ENCODE measurements at regions not wholly inside any gene's neighbourhood (a gene's known extent, or its start where the extent isn't known, plus 50 kb on each side); places are given as distances from the start of the nearest gene placed in this dataset.

DNA sequence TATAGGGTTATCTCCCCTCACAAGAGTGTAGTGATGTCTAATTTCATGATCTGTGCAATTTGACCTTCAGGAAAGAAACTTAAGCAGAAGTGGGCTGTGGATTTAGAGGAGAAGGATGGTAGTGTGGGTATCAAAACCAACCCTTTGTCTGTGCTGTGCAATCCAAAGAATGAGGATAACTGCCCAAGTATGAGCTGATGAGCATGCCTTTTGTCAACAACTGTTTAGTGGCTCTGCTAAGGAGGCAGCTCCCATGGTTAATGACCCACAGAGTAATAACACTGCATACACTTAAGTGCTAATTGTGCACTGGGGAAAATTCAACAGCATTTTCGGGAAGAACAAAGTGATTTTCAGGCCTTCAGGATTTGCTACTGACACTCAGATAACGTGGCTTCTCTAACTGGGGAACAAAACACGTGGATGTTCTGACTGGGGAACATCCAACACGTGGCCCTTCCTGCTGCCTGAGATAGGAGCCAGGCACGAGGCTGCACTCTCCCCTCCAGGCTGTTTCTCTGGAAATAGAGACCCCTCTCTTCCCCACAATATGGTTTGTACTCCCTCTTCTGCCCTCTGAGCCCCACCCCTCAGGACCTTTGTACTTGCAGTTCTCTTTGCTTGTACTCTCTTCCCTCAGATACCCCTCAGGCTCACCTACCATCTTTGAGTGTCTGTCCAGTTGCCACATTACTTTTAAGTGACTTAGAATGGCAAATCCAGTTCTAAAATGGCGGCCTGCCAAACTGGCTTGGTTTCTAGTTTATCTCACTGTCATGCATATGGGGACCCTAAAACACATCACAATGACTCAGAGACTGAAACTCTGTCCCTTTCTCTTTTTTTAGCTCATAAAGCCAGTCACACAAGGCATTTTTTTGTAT is 234.9 kb upstream of the POU2AF2 start:
- no peaks in the 10 kb centered on the region for H3K9me3 Mint-ChIP-seq (ENCODE audit: low read depth, unreplicated experiment)
- intact Hi-C loops (cut with micrococcal nuclease; ENCODE audit: unreplicated experiment) = no loop called here
- H3K4me3 Mint-ChIP-seq (ENCODE audit: low read depth, unreplicated experiment) = no peak overlapping the region
- CTCF ChIA-PET = no interaction called here
- no peaks in the 10 kb centered on the region for H3K4me1 Mint-ChIP-seq (ENCODE audit: low read depth, unreplicated experiment)
- no peak for DNase-seq
- no TSS peak for BruUV-seq (replicated peaks)
- TF ChIP-seq, protein P1, sequence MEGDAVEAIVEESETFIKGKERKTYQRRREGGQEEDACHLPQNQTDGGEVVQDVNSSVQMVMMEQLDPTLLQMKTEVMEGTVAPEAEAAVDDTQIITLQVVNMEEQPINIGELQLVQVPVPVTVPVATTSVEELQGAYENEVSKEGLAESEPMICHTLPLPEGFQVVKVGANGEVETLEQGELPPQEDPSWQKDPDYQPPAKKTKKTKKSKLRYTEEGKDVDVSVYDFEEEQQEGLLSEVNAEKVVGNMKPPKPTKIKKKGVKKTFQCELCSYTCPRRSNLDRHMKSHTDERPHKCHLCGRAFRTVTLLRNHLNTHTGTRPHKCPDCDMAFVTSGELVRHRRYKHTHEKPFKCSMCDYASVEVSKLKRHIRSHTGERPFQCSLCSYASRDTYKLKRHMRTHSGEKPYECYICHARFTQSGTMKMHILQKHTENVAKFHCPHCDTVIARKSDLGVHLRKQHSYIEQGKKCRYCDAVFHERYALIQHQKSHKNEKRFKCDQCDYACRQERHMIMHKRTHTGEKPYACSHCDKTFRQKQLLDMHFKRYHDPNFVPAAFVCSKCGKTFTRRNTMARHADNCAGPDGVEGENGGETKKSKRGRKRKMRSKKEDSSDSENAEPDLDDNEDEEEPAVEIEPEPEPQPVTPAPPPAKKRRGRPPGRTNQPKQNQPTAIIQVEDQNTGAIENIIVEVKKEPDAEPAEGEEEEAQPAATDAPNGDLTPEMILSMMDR (IDR thresholded peaks at IDR 0.05; ENCODE audit: unreplicated experiment) = no peak
- H3K27me3 Mint-ChIP-seq (ENCODE audit: unreplicated experiment) = peaks cover 18% of the 10 kb centered on the region
- no peaks in the 10 kb centered on the region for H3K36me3 Mint-ChIP-seq (ENCODE audit: insufficient read depth, unreplicated experiment)
- no peak overlapping the region for H3K27ac Mint-ChIP-seq (ENCODE audit: unreplicated experiment)

DNA sequence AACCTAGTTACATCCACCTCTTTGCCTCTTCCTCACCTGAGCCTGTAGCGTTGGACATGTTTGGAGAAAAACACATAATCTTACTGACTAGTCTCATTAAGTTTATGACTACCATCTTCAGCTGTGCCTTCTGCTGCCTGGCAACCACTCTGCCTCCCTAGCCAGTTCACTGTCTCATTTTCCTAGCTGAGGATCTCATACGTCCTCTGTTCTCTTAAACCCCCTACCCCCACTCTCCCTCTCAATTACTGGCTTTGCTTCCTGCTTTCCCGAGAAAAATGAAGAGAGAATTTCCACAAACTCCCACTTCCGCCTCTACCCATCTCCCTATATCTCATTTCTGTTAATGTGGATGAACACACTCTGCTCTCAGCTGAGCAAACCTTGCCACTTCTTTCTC is 239.3 kb upstream of the POU2AF2 start:
- TF ChIP-seq, protein P1 (IDR thresholded peaks at IDR 0.05; ENCODE audit: unreplicated experiment) = no peak
- intact Hi-C loops (cut with micrococcal nuclease; ENCODE audit: unreplicated experiment) = no loop called here
- no TSS peak for BruUV-seq (replicated peaks)
- Mint-ChIP-seq H3K27me3 (ENCODE audit: unreplicated experiment) (peaks cover 18% of the 10 kb centered on the region), H3K27ac (ENCODE audit: unreplicated experiment) (no peak overlapping the region), H3K4me1 (ENCODE audit: low read depth, unreplicated experiment) (no peaks in the 10 kb centered on the region), H3K4me3 (ENCODE audit: low read depth, unreplicated experiment) (no peak overlapping the region), H3K36me3 (ENCODE audit: insufficient read depth, unreplicated experiment) (no peaks in the 10 kb centered on the region), H3K9me3 (ENCODE audit: low read depth, unreplicated experiment) (no peaks in the 10 kb centered on the region)
- CTCF ChIA-PET = no interaction called here
- no peak for DNase-seq

DNA sequence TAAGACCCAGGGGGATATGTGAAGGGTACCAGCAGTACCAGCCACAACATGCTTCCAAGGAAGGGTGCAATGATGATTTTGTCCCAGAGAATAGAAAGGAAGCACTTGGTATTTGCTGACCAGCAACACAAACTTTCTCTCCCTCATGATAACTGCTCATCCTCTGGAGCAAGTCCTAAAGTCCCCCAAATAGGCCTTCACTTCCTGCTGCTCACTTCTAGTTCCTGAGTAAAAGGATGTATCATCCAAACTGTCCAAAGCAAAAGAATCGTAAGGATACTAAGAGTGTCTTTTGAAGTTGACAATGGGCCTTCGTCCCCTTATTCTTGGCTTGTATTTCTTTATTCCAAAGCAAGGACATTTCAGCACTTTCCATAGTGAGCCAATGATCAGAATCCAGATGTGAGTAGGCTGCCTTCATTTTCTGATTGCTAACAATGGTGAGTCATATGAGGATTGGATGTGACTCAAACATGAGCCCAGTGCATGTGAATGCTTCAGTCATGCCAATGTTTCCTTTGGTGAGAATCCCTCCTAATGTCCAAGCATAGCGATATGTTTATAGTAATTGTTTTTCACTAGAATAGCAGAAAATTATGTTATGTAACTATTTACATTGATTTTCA is 243.4 kb upstream of the POU2AF2 start:
- TF ChIP-seq, protein P1 (IDR thresholded peaks at IDR 0.05; ENCODE audit: unreplicated experiment) = no peak
- intact Hi-C loops (cut with micrococcal nuclease; ENCODE audit: unreplicated experiment) = no loop called here
- CTCF ChIA-PET = no interaction called here
- Mint-ChIP-seq H3K27ac (ENCODE audit: unreplicated experiment) (no peak overlapping the region), H3K36me3 (ENCODE audit: insufficient read depth, unreplicated experiment) (no peaks in the 10 kb centered on the region), H3K27me3 (ENCODE audit: unreplicated experiment) (no peaks in the 10 kb centered on the region), H3K9me3 (ENCODE audit: low read depth, unreplicated experiment) (no peaks in the 10 kb centered on the region), H3K4me1 (ENCODE audit: low read depth, unreplicated experiment) (no peaks in the 10 kb centered on the region), H3K4me3 (ENCODE audit: low read depth, unreplicated experiment) (no peak overlapping the region)
- no TSS peak for BruUV-seq (replicated peaks)
- DNase-seq = no peak

DNA sequence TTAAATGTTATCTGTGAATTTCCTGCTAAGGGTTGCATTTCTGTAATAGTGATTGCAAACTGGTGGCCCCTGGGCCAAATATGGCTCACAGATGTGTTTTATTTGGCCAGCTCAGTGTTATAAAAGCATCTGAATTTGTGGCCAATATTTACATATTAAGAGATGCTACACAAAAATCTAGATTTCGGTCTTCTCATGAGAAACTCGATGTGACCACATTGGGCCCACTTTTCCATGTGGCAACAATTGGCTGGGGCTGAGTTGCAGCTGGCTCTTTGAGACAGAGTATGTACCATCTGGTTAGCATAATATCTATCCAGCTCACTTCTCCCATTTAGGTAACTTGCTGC is 244.5 kb upstream of the POU2AF2 start:
- no peaks in the 10 kb centered on the region for H3K27me3 Mint-ChIP-seq (ENCODE audit: unreplicated experiment)
- H3K4me1 Mint-ChIP-seq (ENCODE audit: low read depth, unreplicated experiment) = no peaks in the 10 kb centered on the region
- no peak overlapping the region for H3K4me3 Mint-ChIP-seq (ENCODE audit: low read depth, unreplicated experiment)
- no peaks in the 10 kb centered on the region for H3K9me3 Mint-ChIP-seq (ENCODE audit: low read depth, unreplicated experiment)
- TF ChIP-seq, protein P1 (IDR thresholded peaks at IDR 0.05; ENCODE audit: unreplicated experiment) = no peak
- H3K36me3 Mint-ChIP-seq (ENCODE audit: insufficient read depth, unreplicated experiment) = no peaks in the 10 kb centered on the region
- no peak overlapping the region for H3K27ac Mint-ChIP-seq (ENCODE audit: unreplicated experiment)
- intact Hi-C loops (cut with micrococcal nuclease; ENCODE audit: unreplicated experiment) = no loop called here
- CTCF ChIA-PET = no interaction called here
- DNase-seq = no peak
- no TSS peak for BruUV-seq (replicated peaks)

Data from Calu3 (cell line).